Esophagus squamous epithelium (tissue), 4 donors: ENCODE measurements at regions not wholly inside any gene's neighbourhood (a gene's known extent, or its start where the extent isn't known, plus 50 kb on each side); places are given as distances from the start of the nearest gene placed in this dataset.

Experiments used
- POLR2A ChIP-seq, 4 donors: fragments of 450-650 bp; IDR thresholded peaks; one replicate each; pipeline ENCODE4 v1.6.1; 2017; ENCODE audit warnings: antibody characterized with exemption in 4 of 4, mild to moderate bottlenecking in 4 of 4, moderate library complexity in 3 of 4
- TF ChIP-seq, protein P1 (sequence below), 6 experiments: fragments of 450-650 bp in 4 of 6; fragments of 200-600 bp in 2 of 6; sonication (generic) in 2 of 6; IDR thresholded peaks; one replicate each; pipeline ENCODE4 v1.5.1; 2016 to 2019; ENCODE audit warnings: antibody characterized with exemption in 6 of 6, mild to moderate bottlenecking in 4 of 6, moderate library complexity in 4 of 6

DNA sequence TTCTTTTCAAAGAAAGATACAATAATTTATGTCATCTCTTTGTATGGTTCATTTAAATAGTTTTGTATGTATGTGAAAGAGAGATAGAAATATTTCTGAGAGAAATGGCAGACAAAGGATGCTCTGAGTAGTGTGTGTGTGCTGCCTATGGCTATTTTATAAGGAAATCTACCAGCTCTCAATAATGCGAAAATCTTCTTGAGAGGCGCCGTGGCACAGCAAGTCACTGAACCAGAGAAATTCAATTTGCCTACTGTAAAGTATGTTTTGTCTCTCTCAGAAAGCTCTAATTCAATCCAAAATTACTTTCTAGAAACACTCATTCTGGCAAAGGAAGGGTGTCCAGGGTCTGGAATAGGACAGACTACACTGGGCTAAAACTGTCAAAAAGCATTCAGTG lies 1981.1 kb downstream of the EFNA5 start:
- no peak for TF ChIP-seq POLR2A (IDR thresholded peaks at IDR 0.05)
- TF ChIP-seq, protein P1, sequence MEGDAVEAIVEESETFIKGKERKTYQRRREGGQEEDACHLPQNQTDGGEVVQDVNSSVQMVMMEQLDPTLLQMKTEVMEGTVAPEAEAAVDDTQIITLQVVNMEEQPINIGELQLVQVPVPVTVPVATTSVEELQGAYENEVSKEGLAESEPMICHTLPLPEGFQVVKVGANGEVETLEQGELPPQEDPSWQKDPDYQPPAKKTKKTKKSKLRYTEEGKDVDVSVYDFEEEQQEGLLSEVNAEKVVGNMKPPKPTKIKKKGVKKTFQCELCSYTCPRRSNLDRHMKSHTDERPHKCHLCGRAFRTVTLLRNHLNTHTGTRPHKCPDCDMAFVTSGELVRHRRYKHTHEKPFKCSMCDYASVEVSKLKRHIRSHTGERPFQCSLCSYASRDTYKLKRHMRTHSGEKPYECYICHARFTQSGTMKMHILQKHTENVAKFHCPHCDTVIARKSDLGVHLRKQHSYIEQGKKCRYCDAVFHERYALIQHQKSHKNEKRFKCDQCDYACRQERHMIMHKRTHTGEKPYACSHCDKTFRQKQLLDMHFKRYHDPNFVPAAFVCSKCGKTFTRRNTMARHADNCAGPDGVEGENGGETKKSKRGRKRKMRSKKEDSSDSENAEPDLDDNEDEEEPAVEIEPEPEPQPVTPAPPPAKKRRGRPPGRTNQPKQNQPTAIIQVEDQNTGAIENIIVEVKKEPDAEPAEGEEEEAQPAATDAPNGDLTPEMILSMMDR (IDR thresholded peaks at IDR 0.05): no peak
